H9 (cell line): ENCODE measurements at regions not wholly inside any gene's neighbourhood (a gene's known extent, or its start where the extent isn't known, plus 50 kb on each side); places are given as distances from the start of the nearest gene placed in this dataset.

Experiments used
- DNase-seq: peaks from one replicate; pipeline ENCODE4 v3.0.0-alpha.2; 2017
- H2AFZ ChIP-seq: one replicate; pipeline ENCODE4 v1.6.1; 2013; ENCODE audit warnings: mild to moderate bottlenecking, low read length, control low read depth, moderate library complexity
- H2AK5ac ChIP-seq: 2 replicates; pipeline ENCODE4 v1.6.1; 2013; ENCODE audit warnings: low read length, control low read depth, mixed read lengths; ENCODE audit not compliant: insufficient read length
- H2BK120ac ChIP-seq: one replicate; pipeline ENCODE4 v1.6.1; 2013; ENCODE audit warnings: low read depth, mild to moderate bottlenecking, low read length, control low read depth, inconsistent platforms; ENCODE audit not compliant: poor library complexity, severe bottlenecking
- H2BK12ac ChIP-seq: 2 replicates; pipeline ENCODE4 v1.6.1; 2013; ENCODE audit warnings: low read length, control low read depth, mixed read lengths, low read depth; ENCODE audit not compliant: insufficient read length
- H2BK15ac ChIP-seq: 2 replicates; pipeline ENCODE4 v1.6.1; 2013; ENCODE audit warnings: low read depth, low read length, control low read depth
- H2BK20ac ChIP-seq: one replicate; pipeline ENCODE4 v1.6.1; 2013; ENCODE audit warnings: low read depth, mild to moderate bottlenecking, low read length, control low read depth, inconsistent platforms; ENCODE audit not compliant: poor library complexity, severe bottlenecking
- H2BK5ac ChIP-seq: 2 replicates; pipeline ENCODE4 v1.6.1; 2013; ENCODE audit warnings: low read length, control low read depth, mixed read lengths; ENCODE audit not compliant: insufficient read length
- H3K14ac ChIP-seq: 2 replicates; pipeline ENCODE4 v1.6.1; 2013; ENCODE audit warnings: low read length, control low read depth; ENCODE audit not compliant: insufficient read depth
- H3K18ac ChIP-seq: 2 replicates; pipeline ENCODE4 v1.6.1; 2013; ENCODE audit warnings: low read depth, mild to moderate bottlenecking, mixed read lengths, low read length, control low read depth; ENCODE audit not compliant: insufficient read length
- H3K23ac ChIP-seq: 2 replicates; pipeline ENCODE4 v1.6.1; 2013; ENCODE audit warnings: low read length, control low read depth, mixed read lengths, low read depth; ENCODE audit not compliant: insufficient read length
- H3K23me2 ChIP-seq: 2 replicates; pipeline ENCODE4 v1.6.1; 2013; ENCODE audit warnings: low read depth, mild to moderate bottlenecking, mixed read lengths, low read length, control low read depth; ENCODE audit not compliant: insufficient read length, poor library complexity, severe bottlenecking
- H3K27ac ChIP-seq: 2 replicates; pipeline ENCODE4 v1.5.1; 2013; ENCODE audit warnings: low read length, control low read depth, mixed read lengths, low read depth; ENCODE audit not compliant: insufficient read length
- H3K27me3 ChIP-seq: 2 replicates; pipeline ENCODE4 v1.6.1; 2013; ENCODE audit warnings: low read length, control low read depth, inconsistent platforms; ENCODE audit not compliant: insufficient read depth
- H3K4ac ChIP-seq: 2 replicates; pipeline ENCODE4 v1.6.1; 2013; ENCODE audit warnings: low read depth, mild to moderate bottlenecking, control low read depth, inconsistent platforms, low read length, moderate library complexity
- H3K4me1 ChIP-seq: 2 replicates; pipeline ENCODE4 v1.6.1; 2013; ENCODE audit warnings: low read length, control low read depth, inconsistent platforms; ENCODE audit not compliant: insufficient read depth
- H3K4me2 ChIP-seq: 2 replicates; pipeline ENCODE4 v1.6.1; 2013; ENCODE audit warnings: low read length, control low read depth, mixed read lengths; ENCODE audit not compliant: insufficient read length, insufficient read depth
- H3K56ac ChIP-seq: 2 replicates; pipeline ENCODE4 v1.6.1; 2013; ENCODE audit warnings: low read depth, mild to moderate bottlenecking, mixed read lengths, low read length, control low read depth; ENCODE audit not compliant: insufficient read length
- H3K79me1 ChIP-seq: 2 replicates; pipeline ENCODE4 v1.6.1; 2013; ENCODE audit warnings: low read depth, mild to moderate bottlenecking, moderate library complexity, low read length, control low read depth, inconsistent platforms; ENCODE audit not compliant: insufficient read depth, poor library complexity, severe bottlenecking
- H3K79me2 ChIP-seq: 2 replicates; pipeline ENCODE4 v1.6.1; 2013; ENCODE audit warnings: low read length, control low read depth, inconsistent platforms; ENCODE audit not compliant: insufficient read depth
- H3K9ac ChIP-seq: 2 replicates; pipeline ENCODE4 v1.6.1; 2013; ENCODE audit warnings: low read length, control low read depth, mixed read lengths; ENCODE audit not compliant: insufficient read length; ENCODE audit errors: extremely low read depth
- H3K9me3 ChIP-seq: one replicate; pipeline ENCODE4 v1.6.1; 2013; ENCODE audit warnings: low read depth, low read length, inconsistent platforms; ENCODE audit not compliant: control insufficient read depth
- H3T11ph ChIP-seq: one replicate; pipeline ENCODE4 v1.6.1; 2013; ENCODE audit warnings: mild to moderate bottlenecking, low read length, control low read depth, inconsistent platforms
- H4K20me1 ChIP-seq: one replicate; pipeline ENCODE4 v1.6.1; 2013; ENCODE audit not compliant: control insufficient read depth, insufficient read length, insufficient read depth
- H4K5ac ChIP-seq: 2 replicates; pipeline ENCODE4 v1.6.1; 2013; ENCODE audit warnings: low read depth, mild to moderate bottlenecking, mixed read lengths, low read length, control low read depth; ENCODE audit not compliant: insufficient read length
- H4K8ac ChIP-seq: replicated peaks from 2 replicates; pipeline ENCODE4 v1.6.1; 2013; ENCODE audit warnings: low read length, control low read depth, mixed read lengths, low read depth; ENCODE audit not compliant: insufficient read length
- H4K91ac ChIP-seq: 2 replicates; pipeline ENCODE4 v1.6.1; 2013; ENCODE audit warnings: low read depth, mild to moderate bottlenecking, moderate library complexity, mixed read lengths, low read length, control low read depth; ENCODE audit not compliant: insufficient read length
- H3K27ac Mint-ChIP-seq, 3 experiments: 2 replicates in 2 of 3; 3 replicates in 1 of 3; pipeline ENCODE4 v1.8.0; 2020 to 2021; ENCODE audit warnings: mixed read lengths in 3 of 3, mild to moderate bottlenecking in 1 of 3, moderate library complexity in 1 of 3
- H3K27me3 Mint-ChIP-seq: 2 replicates; pipeline ENCODE4 v1.8.0; 2021; ENCODE audit warnings: low read depth, mild to moderate bottlenecking, moderate library complexity, mixed read lengths
- H3K36me3 Mint-ChIP-seq, 3 experiments: 2 replicates in 2 of 3; 3 replicates in 1 of 3; pipeline ENCODE4 v1.8.0; 2020 to 2021; ENCODE audit warnings: low read depth in 3 of 3, mixed read lengths in 3 of 3; ENCODE audit not compliant: insufficient read depth in 1 of 3
- H3K4me1 Mint-ChIP-seq, 2 experiments: 2 replicates each; pipeline ENCODE4 v1.8.0; 2020; ENCODE audit warnings: mixed read lengths in 2 of 2
- H3K4me3 Mint-ChIP-seq, 2 experiments: 2 replicates in 1 of 2; 3 replicates in 1 of 2; pipeline ENCODE4 v1.8.0; 2020 to 2021; ENCODE audit warnings: mild to moderate bottlenecking in 2 of 2, mixed read lengths in 2 of 2, moderate library complexity in 1 of 2
- H3K9me3 Mint-ChIP-seq, 2 experiments: 2 replicates in 1 of 2; 3 replicates in 1 of 2; pipeline ENCODE4 v1.8.0; 2020; ENCODE audit warnings: mild to moderate bottlenecking in 2 of 2, mixed read lengths in 2 of 2, moderate library complexity in 1 of 2
- CTCF ChIP-seq: fragments of 200-600 bp; sonication (generic); conservative IDR thresholded peaks from 3 replicates; pipeline ENCODE4 v1.8.0; 2021; ENCODE audit warnings: antibody characterized with exemption, mild to moderate bottlenecking
- WGBS: extraction: QIAGEN DNeasy Blood & Tissue Kit; methylation state at CpG from one replicate; pipeline ENCODE4 v1.1.7; 2013; ENCODE audit warnings: missing lambda C conversion rate, low lambda C conversion rate, mixed read lengths; ENCODE audit not compliant: insufficient read length; ENCODE audit errors: extremely low coverage; 5-methylcytosine and 5-hydroxymethylcytosine counted together

GRCh38 chr2:183242937-183243336 lies 118.7 kb downstream of the NUP35 start:
- no peak for DNase-seq
- no peak overlapping the region for H3K23ac ChIP-seq
- no peak overlapping the region for H3K27ac ChIP-seq
- H2BK15ac ChIP-seq = no peak overlapping the region
- H3K14ac ChIP-seq = no peak overlapping the region
- no peak overlapping the region for H3K4me2 ChIP-seq
- Mint-ChIP-seq H3K4me1 (0 out of 4 replicates have a peak, but pooled peaks cover 0 to 2% of the 10 kb centered on the region in 2 experiments), H3K4me3 (no peak overlapping the region), H3K9me3 (no peaks in the 10 kb centered on the region; a peak in 1 of 5 replicates), H3K27ac (no peak overlapping the region), H3K36me3 (no peaks in the 10 kb centered on the region), H3K27me3 (no peaks in the 10 kb centered on the region)
- H2BK12ac ChIP-seq = no peak overlapping the region
- H2AK5ac ChIP-seq = no peak overlapping the region
- no peak overlapping the region for H3T11ph ChIP-seq
- H3K4me1 ChIP-seq = no peaks in the 10 kb centered on the region
- no peak overlapping the region for H2BK120ac ChIP-seq
- no peak overlapping the region for H3K9ac ChIP-seq
- no peak overlapping the region for H4K5ac ChIP-seq
- H4K91ac ChIP-seq = no peak overlapping the region
- H3K79me2 ChIP-seq = no peaks in the 10 kb centered on the region
- no peak overlapping the region for H3K4ac ChIP-seq
- H3K9me3 ChIP-seq = no peaks in the 10 kb centered on the region
- no peak for TF ChIP-seq CTCF
- H2BK5ac ChIP-seq = no peak overlapping the region
- H4K8ac ChIP-seq = no peak overlapping the region
- no peaks in the 10 kb centered on the region for H3K79me1 ChIP-seq
- no peak overlapping the region for H3K18ac ChIP-seq
- H3K23me2 ChIP-seq = no peaks in the 10 kb centered on the region
- no peak overlapping the region for H2BK20ac ChIP-seq
- H2AFZ ChIP-seq = no peak overlapping the region
- H3K56ac ChIP-seq = no peak overlapping the region
- WGBS = no CpG with 5 or more reads among the region's 3 CpGs
- no peaks in the 10 kb centered on the region for H4K20me1 ChIP-seq
- H3K27me3 ChIP-seq = no peaks in the 10 kb centered on the region
